HepG2 (cell line): ENCODE measurements at regions not wholly inside any gene's neighbourhood (a gene's known extent, or its start where the extent isn't known, plus 50 kb on each side); places are given as distances from the start of the nearest gene placed in this dataset.

ENCODE experiments used
- ATAD3A ChIP-seq: sonication (generic); formaldehyde crosslinking; IDR thresholded peaks from 2 replicates; pipeline ENCODE4 v1.4.0; 2020; ENCODE audit warnings: missing genetic modification reagents
- ATF3 ChIP-seq: sonication (generic); formaldehyde crosslinking; IDR thresholded peaks from 2 replicates; pipeline ENCODE4 v1.4.0; 2020; ENCODE audit warnings: missing genetic modification reagents
- CTCF ChIP-seq: sonication (generic); formaldehyde crosslinking; IDR thresholded peaks from 2 replicates; pipeline ENCODE4 v1.5.0; 2020; ENCODE audit warnings: mild to moderate bottlenecking, missing genetic modification reagents, moderate library complexity
- EZH2 ChIP-seq: conservative IDR thresholded peaks from 2 replicates; pipeline ENCODE4 v1.6.1; 2012; ENCODE audit warnings: mild to moderate bottlenecking, low read depth, low read length, moderate library complexity
- GABPA ChIP-seq, 2 experiments: IDR thresholded peaks; 2 replicates each; pipeline ENCODE4 v1.6.1; 2011 to 2016; ENCODE audit warnings: low read depth in 2 of 2, low read length in 1 of 2, missing biosample characterization in 1 of 2, missing genetic modification characterization in 1 of 2
- GRHL1 ChIP-seq: sonication (generic); formaldehyde crosslinking; conservative IDR thresholded peaks from 2 replicates; pipeline ENCODE4 v1.8.0; 2022; ENCODE audit warnings: missing genetic modification reagents
- MTA3 ChIP-seq: sonication (generic); formaldehyde crosslinking; IDR thresholded peaks from 2 replicates; pipeline ENCODE4 v1.4.0; 2020; ENCODE audit warnings: missing genetic modification reagents
- POLR2A ChIP-seq, 2 experiments: IDR thresholded peaks; 2 replicates each; pipeline ENCODE4 v1.6.1; 2011; ENCODE audit warnings: low read depth in 2 of 2, low read length in 2 of 2, mild to moderate bottlenecking in 1 of 2, moderate library complexity in 1 of 2; ENCODE audit not compliant: insufficient read depth in 1 of 2
- THRA ChIP-seq: sonication (generic); formaldehyde crosslinking; IDR thresholded peaks from 2 replicates; pipeline ENCODE4 v1.4.0; 2020; ENCODE audit warnings: missing genetic modification reagents, borderline replicate concordance
- ZBTB26 ChIP-seq: IDR thresholded peaks from 2 replicates; pipeline ENCODE4 v1.6.1; 2016; ENCODE audit warnings: missing compliant biosample characterization, missing genetic modification reagents, borderline replicate concordance
- ZBTB49 ChIP-seq: sonication (generic); formaldehyde crosslinking; IDR thresholded peaks from 2 replicates; pipeline ENCODE4 v1.4.0; 2020; ENCODE audit warnings: missing genetic modification reagents, borderline replicate concordance
- ZFP62 ChIP-seq: sonication (generic); formaldehyde crosslinking; IDR thresholded peaks from 2 replicates; pipeline ENCODE4 v1.4.0; 2020; ENCODE audit warnings: missing genetic modification reagents
- ZNF75D ChIP-seq: sonication (generic); formaldehyde crosslinking; IDR thresholded peaks from 2 replicates; pipeline ENCODE4 v1.8.1; 2023; ENCODE audit warnings: missing genetic modification reagents, mild to moderate bottlenecking, borderline replicate concordance
- ZNF891 ChIP-seq: sonication (generic); formaldehyde crosslinking; IDR thresholded peaks from 2 replicates; pipeline ENCODE4 v1.5.0; 2020; ENCODE audit warnings: mild to moderate bottlenecking, missing genetic modification reagents

GRCh38 chrX:43551590-43551989 is 104.5 kb upstream of the MAOA start:
- TF ChIP-seq CTCF (CRISPR knock-in tag) (no peak), ZNF891 (CRISPR knock-in tag) (no peak), GABPA (IDR thresholded peaks at IDR 0.05; ENCODE audit: low read depth, low read length) (no peak), GABPA (CRISPR knock-in tag; IDR thresholded peaks at IDR 0.05; ENCODE audit: low read depth) (no peak), ZBTB49 (CRISPR knock-in tag) (no peak), MTA3 (CRISPR knock-in tag) (no peak), POLR2A (IDR thresholded peaks at IDR 0.05; ENCODE audit: insufficient read depth in 1 of 2, low read depth in 2 of 2, low read length in 2 of 2) (no peak), GRHL1 (CRISPR knock-in tag) (no peak), ZNF75D (CRISPR knock-in tag) (no peak), EZH2 (no peak), THRA (CRISPR knock-in tag) (no peak), ZFP62 (CRISPR knock-in tag) (no peak), ATF3 (CRISPR knock-in tag) (no peak), ZBTB26 (CRISPR knock-in tag) (no peak), ATAD3A (no peak)
